ENCODE measurements at regions not wholly inside any gene's neighbourhood (a gene's known extent, or its start where the extent isn't known, plus 50 kb on each side); places are given as distances from the start of the nearest gene placed in this dataset.

DNA sequence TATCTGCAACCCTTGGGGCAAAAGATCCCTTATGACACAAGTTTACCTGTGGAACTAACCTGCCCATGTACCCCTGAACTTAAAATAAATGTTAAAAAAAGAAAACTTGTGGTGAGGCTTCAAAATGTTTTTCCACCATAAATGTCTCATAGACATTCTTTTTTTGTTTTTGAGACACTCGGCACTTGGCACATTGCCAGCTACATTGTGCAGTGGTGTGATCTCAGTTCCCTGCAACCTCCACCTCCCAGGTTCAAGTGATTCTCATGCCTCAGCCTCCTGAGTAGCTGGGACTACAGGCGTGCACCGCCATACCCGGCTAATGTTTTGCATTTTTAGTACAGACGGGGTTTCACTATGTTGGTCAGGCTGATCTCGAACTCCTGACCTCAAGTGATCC is 528.9 kb upstream of the CXorf51A start:
- TF ChIP-seq EZH2 (IDR thresholded peaks at IDR 0.05; ENCODE audit: borderline replicate concordance, low read length): no peak
- TF ChIP-seq, protein P1, sequence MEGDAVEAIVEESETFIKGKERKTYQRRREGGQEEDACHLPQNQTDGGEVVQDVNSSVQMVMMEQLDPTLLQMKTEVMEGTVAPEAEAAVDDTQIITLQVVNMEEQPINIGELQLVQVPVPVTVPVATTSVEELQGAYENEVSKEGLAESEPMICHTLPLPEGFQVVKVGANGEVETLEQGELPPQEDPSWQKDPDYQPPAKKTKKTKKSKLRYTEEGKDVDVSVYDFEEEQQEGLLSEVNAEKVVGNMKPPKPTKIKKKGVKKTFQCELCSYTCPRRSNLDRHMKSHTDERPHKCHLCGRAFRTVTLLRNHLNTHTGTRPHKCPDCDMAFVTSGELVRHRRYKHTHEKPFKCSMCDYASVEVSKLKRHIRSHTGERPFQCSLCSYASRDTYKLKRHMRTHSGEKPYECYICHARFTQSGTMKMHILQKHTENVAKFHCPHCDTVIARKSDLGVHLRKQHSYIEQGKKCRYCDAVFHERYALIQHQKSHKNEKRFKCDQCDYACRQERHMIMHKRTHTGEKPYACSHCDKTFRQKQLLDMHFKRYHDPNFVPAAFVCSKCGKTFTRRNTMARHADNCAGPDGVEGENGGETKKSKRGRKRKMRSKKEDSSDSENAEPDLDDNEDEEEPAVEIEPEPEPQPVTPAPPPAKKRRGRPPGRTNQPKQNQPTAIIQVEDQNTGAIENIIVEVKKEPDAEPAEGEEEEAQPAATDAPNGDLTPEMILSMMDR (IDR thresholded peaks at IDR 0.05; ENCODE audit: low read length): no peak

Data from OCI-LY1 (cell line).